Liver (tissue), 3 donors: ENCODE measurements at regions not wholly inside any gene's neighbourhood (a gene's known extent, or its start where the extent isn't known, plus 50 kb on each side); places are given as distances from the start of the nearest gene placed in this dataset.

Experiments
- FOXA1 ChIP-seq: IDR thresholded peaks from 2 replicates; pipeline ENCODE4 v1.6.1; 2016; ENCODE audit warnings: antibody characterized with exemption
- RAD21 ChIP-seq, 2 donors: IDR thresholded peaks; 2 replicates each; pipeline ENCODE4 v1.6.1; 2016; ENCODE audit warnings: antibody characterized with exemption in 2 of 2, mild to moderate bottlenecking in 2 of 2
- RXRA ChIP-seq, 2 donors: IDR thresholded peaks; 2 replicates each; pipeline ENCODE4 v1.6.1; 2017 to 2018; ENCODE audit warnings: antibody characterized with exemption in 2 of 2, mild to moderate bottlenecking in 1 of 2
- SP1 ChIP-seq: IDR thresholded peaks from 2 replicates; pipeline ENCODE4 v1.6.1; 2018; ENCODE audit warnings: antibody characterized with exemption, mild to moderate bottlenecking
- TAF1 ChIP-seq: conservative IDR thresholded peaks from 2 replicates; pipeline ENCODE4 v1.6.1; 2016; ENCODE audit warnings: antibody characterized with exemption, mild to moderate bottlenecking
- TF ChIP-seq, protein P1 (sequence below): fragments of 150-350 bp; IDR thresholded peaks from 2 replicates; pipeline ENCODE4 v1.5.1; 2017; ENCODE audit warnings: improper control_type of control experiment, low read depth, low read length; ENCODE audit not compliant: missing input control
- TF ChIP-seq, protein P2 (sequence below): IDR thresholded peaks from 2 replicates; pipeline ENCODE4 v1.6.1; 2016; ENCODE audit warnings: antibody characterized with exemption
- TF ChIP-seq, protein P3 (sequence below): IDR thresholded peaks from 2 replicates; pipeline ENCODE4 v1.6.1; 2016; ENCODE audit warnings: antibody characterized with exemption
- TF ChIP-seq, protein P4 (sequence below): IDR thresholded peaks from 2 replicates; pipeline ENCODE4 v1.6.1; 2016; ENCODE audit warnings: antibody characterized with exemption, mild to moderate bottlenecking
- donor health status: healthy.
- donor health status: healthy.

DNA sequence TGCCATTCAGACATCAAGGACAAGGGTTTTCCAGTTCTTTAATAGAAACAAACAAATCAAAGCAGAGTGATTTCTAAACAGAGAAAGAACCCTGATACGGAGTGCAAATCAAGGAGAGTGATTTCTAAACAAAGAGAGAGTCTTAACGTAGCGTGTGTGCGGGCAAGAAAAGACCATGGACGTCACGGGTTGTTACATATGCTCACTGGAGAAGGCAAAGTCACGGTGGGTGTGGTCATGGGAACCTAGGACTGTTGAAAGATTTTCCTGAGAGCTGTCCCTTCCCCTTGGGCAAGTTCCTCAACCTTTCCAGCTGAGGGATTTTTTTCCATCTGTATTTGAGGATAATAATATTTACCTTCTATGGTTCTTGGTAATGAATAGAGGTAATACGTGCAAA lies 95.0 kb upstream of the SLC34A2 start:
- TF ChIP-seq, protein P1, sequence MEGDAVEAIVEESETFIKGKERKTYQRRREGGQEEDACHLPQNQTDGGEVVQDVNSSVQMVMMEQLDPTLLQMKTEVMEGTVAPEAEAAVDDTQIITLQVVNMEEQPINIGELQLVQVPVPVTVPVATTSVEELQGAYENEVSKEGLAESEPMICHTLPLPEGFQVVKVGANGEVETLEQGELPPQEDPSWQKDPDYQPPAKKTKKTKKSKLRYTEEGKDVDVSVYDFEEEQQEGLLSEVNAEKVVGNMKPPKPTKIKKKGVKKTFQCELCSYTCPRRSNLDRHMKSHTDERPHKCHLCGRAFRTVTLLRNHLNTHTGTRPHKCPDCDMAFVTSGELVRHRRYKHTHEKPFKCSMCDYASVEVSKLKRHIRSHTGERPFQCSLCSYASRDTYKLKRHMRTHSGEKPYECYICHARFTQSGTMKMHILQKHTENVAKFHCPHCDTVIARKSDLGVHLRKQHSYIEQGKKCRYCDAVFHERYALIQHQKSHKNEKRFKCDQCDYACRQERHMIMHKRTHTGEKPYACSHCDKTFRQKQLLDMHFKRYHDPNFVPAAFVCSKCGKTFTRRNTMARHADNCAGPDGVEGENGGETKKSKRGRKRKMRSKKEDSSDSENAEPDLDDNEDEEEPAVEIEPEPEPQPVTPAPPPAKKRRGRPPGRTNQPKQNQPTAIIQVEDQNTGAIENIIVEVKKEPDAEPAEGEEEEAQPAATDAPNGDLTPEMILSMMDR, result no peak
- no peak for TF ChIP-seq TAF1
- no peak for TF ChIP-seq RXRA (IDR thresholded peaks at IDR 0.05)
- TF ChIP-seq, protein P2, sequence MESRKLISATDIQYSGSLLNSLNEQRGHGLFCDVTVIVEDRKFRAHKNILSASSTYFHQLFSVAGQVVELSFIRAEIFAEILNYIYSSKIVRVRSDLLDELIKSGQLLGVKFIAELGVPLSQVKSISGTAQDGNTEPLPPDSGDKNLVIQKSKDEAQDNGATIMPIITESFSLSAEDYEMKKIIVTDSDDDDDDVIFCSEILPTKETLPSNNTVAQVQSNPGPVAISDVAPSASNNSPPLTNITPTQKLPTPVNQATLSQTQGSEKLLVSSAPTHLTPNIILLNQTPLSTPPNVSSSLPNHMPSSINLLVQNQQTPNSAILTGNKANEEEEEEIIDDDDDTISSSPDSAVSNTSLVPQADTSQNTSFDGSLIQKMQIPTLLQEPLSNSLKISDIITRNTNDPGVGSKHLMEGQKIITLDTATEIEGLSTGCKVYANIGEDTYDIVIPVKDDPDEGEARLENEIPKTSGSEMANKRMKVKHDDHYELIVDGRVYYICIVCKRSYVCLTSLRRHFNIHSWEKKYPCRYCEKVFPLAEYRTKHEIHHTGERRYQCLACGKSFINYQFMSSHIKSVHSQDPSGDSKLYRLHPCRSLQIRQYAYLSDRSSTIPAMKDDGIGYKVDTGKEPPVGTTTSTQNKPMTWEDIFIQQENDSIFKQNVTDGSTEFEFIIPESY, result no peak
- no peak for TF ChIP-seq FOXA1
- TF ChIP-seq, protein P3, sequence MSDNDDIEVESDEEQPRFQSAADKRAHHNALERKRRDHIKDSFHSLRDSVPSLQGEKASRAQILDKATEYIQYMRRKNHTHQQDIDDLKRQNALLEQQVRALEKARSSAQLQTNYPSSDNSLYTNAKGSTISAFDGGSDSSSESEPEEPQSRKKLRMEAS, result no peak
- no peak for TF ChIP-seq RAD21 (IDR thresholded peaks at IDR 0.05)
- TF ChIP-seq SP1, result no peak
- TF ChIP-seq, protein P4, sequence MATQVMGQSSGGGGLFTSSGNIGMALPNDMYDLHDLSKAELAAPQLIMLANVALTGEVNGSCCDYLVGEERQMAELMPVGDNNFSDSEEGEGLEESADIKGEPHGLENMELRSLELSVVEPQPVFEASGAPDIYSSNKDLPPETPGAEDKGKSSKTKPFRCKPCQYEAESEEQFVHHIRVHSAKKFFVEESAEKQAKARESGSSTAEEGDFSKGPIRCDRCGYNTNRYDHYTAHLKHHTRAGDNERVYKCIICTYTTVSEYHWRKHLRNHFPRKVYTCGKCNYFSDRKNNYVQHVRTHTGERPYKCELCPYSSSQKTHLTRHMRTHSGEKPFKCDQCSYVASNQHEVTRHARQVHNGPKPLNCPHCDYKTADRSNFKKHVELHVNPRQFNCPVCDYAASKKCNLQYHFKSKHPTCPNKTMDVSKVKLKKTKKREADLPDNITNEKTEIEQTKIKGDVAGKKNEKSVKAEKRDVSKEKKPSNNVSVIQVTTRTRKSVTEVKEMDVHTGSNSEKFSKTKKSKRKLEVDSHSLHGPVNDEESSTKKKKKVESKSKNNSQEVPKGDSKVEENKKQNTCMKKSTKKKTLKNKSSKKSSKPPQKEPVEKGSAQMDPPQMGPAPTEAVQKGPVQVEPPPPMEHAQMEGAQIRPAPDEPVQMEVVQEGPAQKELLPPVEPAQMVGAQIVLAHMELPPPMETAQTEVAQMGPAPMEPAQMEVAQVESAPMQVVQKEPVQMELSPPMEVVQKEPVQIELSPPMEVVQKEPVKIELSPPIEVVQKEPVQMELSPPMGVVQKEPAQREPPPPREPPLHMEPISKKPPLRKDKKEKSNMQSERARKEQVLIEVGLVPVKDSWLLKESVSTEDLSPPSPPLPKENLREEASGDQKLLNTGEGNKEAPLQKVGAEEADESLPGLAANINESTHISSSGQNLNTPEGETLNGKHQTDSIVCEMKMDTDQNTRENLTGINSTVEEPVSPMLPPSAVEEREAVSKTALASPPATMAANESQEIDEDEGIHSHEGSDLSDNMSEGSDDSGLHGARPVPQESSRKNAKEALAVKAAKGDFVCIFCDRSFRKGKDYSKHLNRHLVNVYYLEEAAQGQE, result no peak
